ENCODE measurements at regions not wholly inside any gene's neighbourhood (a gene's known extent, or its start where the extent isn't known, plus 50 kb on each side); places are given as distances from the start of the nearest gene placed in this dataset.

GRCh38 chr22:45096256-45096907 lies 67.3 kb upstream of the NUP50 start:
- TF ChIP-seq EGR1 (IDR thresholded peaks at IDR 0.05) (no peak), MAX (IDR thresholded peaks at IDR 0.05) (no peak)

Measured in Ishikawa (cell line).